MM.1S (cell line): ENCODE measurements at regions not wholly inside any gene's neighbourhood (a gene's known extent, or its start where the extent isn't known, plus 50 kb on each side); places are given as distances from the start of the nearest gene placed in this dataset.

Source experiments
- DNase-seq: peaks from one replicate; pipeline ENCODE4 v3.0.0-alpha.2; 2015
- H2AFZ ChIP-seq: fragments of 300-600 bp; sonication (generic); 2 replicates; pipeline ENCODE4 v1.6.0; 2016; ENCODE audit warnings: antibody characterized with exemption, low read length
- H3F3A ChIP-seq: fragments of 300-600 bp; sonication (generic); 2 replicates; pipeline ENCODE4 v1.6.1; 2016; ENCODE audit warnings: mild to moderate bottlenecking, antibody characterized with exemption, low read length, moderate library complexity, mixed read lengths; ENCODE audit not compliant: insufficient read depth
- H3K27ac ChIP-seq: fragments of 300-600 bp; sonication (generic); 2 replicates; pipeline ENCODE4 v1.5.1; 2016; ENCODE audit warnings: mild to moderate bottlenecking, low read length
- H3K27me3 ChIP-seq: fragments of 300-600 bp; sonication (generic); replicated peaks from 2 replicates; pipeline ENCODE4 v1.6.0; 2016; ENCODE audit warnings: low read length; ENCODE audit not compliant: insufficient read depth
- H3K36me3 ChIP-seq: fragments of 300-600 bp; sonication (generic); replicated peaks from 2 replicates; pipeline ENCODE4 v1.6.1; 2016; ENCODE audit warnings: mild to moderate bottlenecking, low read length, mixed read lengths; ENCODE audit not compliant: insufficient read depth
- H3K4me1 ChIP-seq: fragments of 300-600 bp; sonication (generic); 2 replicates; pipeline ENCODE4 v1.6.1; 2016; ENCODE audit warnings: low read length, mixed read lengths
- H3K4me2 ChIP-seq: fragments of 300-600 bp; sonication (generic); 2 replicates; pipeline ENCODE4 v1.6.0; 2016; ENCODE audit warnings: low read depth, low read length
- H3K4me3 ChIP-seq: fragments of 300-600 bp; sonication (generic); 2 replicates; pipeline ENCODE4 v1.5.1; 2016; ENCODE audit warnings: low read length, mixed read lengths
- H3K79me2 ChIP-seq: fragments of 300-600 bp; sonication (generic); 2 replicates; pipeline ENCODE4 v1.6.1; 2016; ENCODE audit warnings: mixed run types, low read length, mixed read lengths
- H3K9ac ChIP-seq: fragments of 300-600 bp; sonication (generic); 2 replicates; pipeline ENCODE4 v1.6.1; 2016; ENCODE audit warnings: low read length, mixed read lengths
- H3K9me2 ChIP-seq: fragments of 300-600 bp; sonication (generic); replicated peaks from 2 replicates; pipeline ENCODE4 v1.6.1; 2016; ENCODE audit warnings: mild to moderate bottlenecking, low read length, mixed read lengths; ENCODE audit not compliant: insufficient read depth
- H3K9me3 ChIP-seq: fragments of 300-600 bp; sonication (generic); replicated peaks from 2 replicates; pipeline ENCODE4 v1.6.1; 2016; ENCODE audit warnings: mild to moderate bottlenecking, low read length, mixed read lengths; ENCODE audit not compliant: insufficient read depth
- H4K20me1 ChIP-seq: fragments of 300-600 bp; sonication (generic); 2 replicates; pipeline ENCODE4 v1.6.1; 2016; ENCODE audit warnings: mild to moderate bottlenecking, low read length, moderate library complexity, mixed read lengths; ENCODE audit not compliant: insufficient read depth
- CTCF ChIP-seq: fragments of 300-600 bp; sonication (generic); IDR thresholded peaks from 2 replicates; pipeline ENCODE4 v1.5.1; 2016; ENCODE audit warnings: antibody characterized with exemption, low read length, mixed read lengths
- EZH2 ChIP-seq: fragments of 300-600 bp; sonication (generic); optimal IDR thresholded peaks from 2 replicates; pipeline ENCODE3; 2017; ENCODE audit warnings: low read depth, mild to moderate bottlenecking, antibody characterized with exemption, low read length, mixed read lengths
- EZH2phosphoT487 ChIP-seq: fragments of 300-600 bp; sonication (generic); IDR thresholded peaks from 2 replicates; pipeline ENCODE4 v1.6.1; 2018; ENCODE audit warnings: antibody characterized with exemption, low read length

GRCh38 chr2:147204102-147204501 is 640.7 kb upstream of the ACVR2A start:
- H3K27me3 ChIP-seq = no peaks in the 10 kb centered on the region
- H2AFZ ChIP-seq = no peak overlapping the region
- no peaks in the 10 kb centered on the region for H4K20me1 ChIP-seq
- no peak overlapping the region for H3K9ac ChIP-seq
- no peak overlapping the region for H3K4me3 ChIP-seq
- no peaks in the 10 kb centered on the region for H3K4me1 ChIP-seq
- H3K36me3 ChIP-seq = no peaks in the 10 kb centered on the region
- no peak for DNase-seq
- no peaks in the 10 kb centered on the region for H3K9me3 ChIP-seq
- H3K4me2 ChIP-seq = no peak overlapping the region
- TF ChIP-seq CTCF (no peak), EZH2phosphoT487 (no peak), EZH2 (no peak)
- no peaks in the 10 kb centered on the region for H3F3A ChIP-seq
- no peaks in the 10 kb centered on the region for H3K79me2 ChIP-seq
- H3K9me2 ChIP-seq = no peaks in the 10 kb centered on the region
- H3K27ac ChIP-seq = no peak overlapping the region

GRCh38 chr2:147198651-147199171 is 646.1 kb upstream of the ACVR2A start:
- H3F3A ChIP-seq = no peaks in the 10 kb centered on the region
- no peaks in the 10 kb centered on the region for H3K9me3 ChIP-seq
- H3K9me2 ChIP-seq = no peaks in the 10 kb centered on the region
- no peaks in the 10 kb centered on the region for H3K79me2 ChIP-seq
- no peaks in the 10 kb centered on the region for H4K20me1 ChIP-seq
- no peak overlapping the region for H3K27ac ChIP-seq
- no peaks in the 10 kb centered on the region for H3K4me1 ChIP-seq
- no peak overlapping the region for H3K4me2 ChIP-seq
- no peak overlapping the region for H2AFZ ChIP-seq
- no peaks in the 10 kb centered on the region for H3K27me3 ChIP-seq
- TF ChIP-seq EZH2 (no peak), CTCF (no peak)
- no peaks in the 10 kb centered on the region for H3K36me3 ChIP-seq
- H3K9ac ChIP-seq = no peak overlapping the region
- H3K4me3 ChIP-seq = no peak overlapping the region
- DNase-seq = no peak

- Histone ChIP-seq H3K79me2 (no peaks in the 10 kb centered on the region), H3K9me3 (no peaks in the 10 kb centered on the region), H2AFZ (no peak overlapping the region), H3K4me2 (no peak overlapping the region), H3K4me1 (no peaks in the 10 kb centered on the region), H3K27ac (no peak overlapping the region), H3K9me2 (no peaks in the 10 kb centered on the region), H3K4me3 (no peak overlapping the region), H3K9ac (no peak overlapping the region), H3K27me3 (no peaks in the 10 kb centered on the region), H3K36me3 (no peaks in the 10 kb centered on the region), H4K20me1 (no peaks in the 10 kb centered on the region), H3F3A (no peaks in the 10 kb centered on the region)
- no peak for DNase-seq
- TF ChIP-seq EZH2 (no peak), EZH2phosphoT487 (no peak), CTCF (no peak)
Observed at GRCh38 chr2:147197754-147198483, 646.9 kb upstream of the ACVR2A start.
